Calu3 (cell line): ENCODE measurements at regions not wholly inside any gene's neighbourhood (a gene's known extent, or its start where the extent isn't known, plus 50 kb on each side); places are given as distances from the start of the nearest gene placed in this dataset.

Experiments
- BruUV-seq: library from RNA; stranded (reverse); fragments of 400-500 nt; replicated peaks from 2 replicates; lab custom pipeline; 2021; lab: Mats Ljungman, UMichigan
- CTCF ChIA-PET: fragments of 300-600 bp; sonication (Branson Sonifier 250); formaldehyde crosslinking; loops from one replicate; lab custom pipeline; 2022; ENCODE audit warnings: antibody characterized with exemption; lab: Charles Lee
- DNase-seq: peaks from one replicate; pipeline ENCODE4 v3.0.0; 2022
- H3K27ac Mint-ChIP-seq: one replicate; pipeline ENCODE4 v1.8.0; 2022; ENCODE audit warnings: mixed read lengths; ENCODE audit not compliant: unreplicated experiment
- H3K27me3 Mint-ChIP-seq: one replicate; pipeline ENCODE4 v1.8.0; 2022; ENCODE audit warnings: mixed read lengths; ENCODE audit not compliant: unreplicated experiment
- H3K36me3 Mint-ChIP-seq: one replicate; pipeline ENCODE4 v1.8.0; 2022; ENCODE audit warnings: mild to moderate bottlenecking, moderate library complexity, mixed read lengths; ENCODE audit not compliant: insufficient read depth, unreplicated experiment
- H3K4me1 Mint-ChIP-seq: one replicate; pipeline ENCODE4 v1.8.0; 2022; ENCODE audit warnings: mild to moderate bottlenecking, low read depth, mixed read lengths; ENCODE audit not compliant: unreplicated experiment
- H3K4me3 Mint-ChIP-seq: one replicate; pipeline ENCODE4 v1.8.0; 2022; ENCODE audit warnings: mild to moderate bottlenecking, low read depth, moderate library complexity, mixed read lengths; ENCODE audit not compliant: unreplicated experiment
- H3K9me3 Mint-ChIP-seq: one replicate; pipeline ENCODE4 v1.8.0; 2022; ENCODE audit warnings: low read depth, mixed read lengths; ENCODE audit not compliant: unreplicated experiment
- CTCF ChIP-seq: fragments of 200-600 bp; IDR thresholded peaks from one replicate; pipeline ENCODE4 v1.8.0; 2022; ENCODE audit warnings: antibody characterized with exemption; ENCODE audit not compliant: unreplicated experiment
- intact Hi-C: fragments of 100-400 bp; cut with micrococcal nuclease; formaldehyde crosslinking; loops from one replicate; pipeline ENCODE4 v1.10.0; 2022; ENCODE audit not compliant: unreplicated experiment

- H3K4me3 Mint-ChIP-seq, result no peak overlapping the region
- CTCF ChIA-PET, result interaction anchor here (0.6 to 1.2 kb wide), 2 partner anchors 54 to 189 kb away, joined by 3 to 6 read pairs; no protein-coding TSS in a partner anchor
Observed at GRCh38 chr1:198101716-198102453, 54.9 kb upstream of the NEK7 start.

DNA sequence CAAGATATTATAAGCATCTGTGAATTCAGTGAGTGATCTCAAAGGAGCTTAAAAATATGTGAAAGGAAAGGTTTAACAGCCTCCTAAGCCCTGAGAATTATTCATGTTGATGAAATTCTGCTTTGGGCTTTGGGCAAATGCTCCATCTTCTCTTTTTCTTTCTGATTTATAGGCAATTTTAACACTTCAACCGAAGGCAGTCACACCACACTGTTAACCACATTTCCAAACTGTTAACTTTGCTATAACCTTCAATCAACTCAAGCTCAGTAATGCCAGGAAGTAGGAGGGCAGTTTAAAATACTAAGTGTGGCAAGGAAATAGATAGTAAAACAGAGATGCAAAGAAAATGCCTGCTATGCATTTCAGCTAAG is 54.4 kb upstream of the NEK7 start:
- H3K27ac Mint-ChIP-seq, result no peak overlapping the region
- no peak overlapping the region for H3K4me3 Mint-ChIP-seq
- no peak for DNase-seq
- BruUV-seq, result no TSS peak
- intact Hi-C loops, result no loop called here
- H3K36me3 Mint-ChIP-seq, result no peaks in the 10 kb centered on the region
- CTCF ChIA-PET, result interaction anchor here (1.2 kb wide), 1 partner anchor 53 kb away, joined by 3 read pairs; no protein-coding TSS in a partner anchor
- no peaks in the 10 kb centered on the region for H3K27me3 Mint-ChIP-seq
- peaks cover 2% of the 10 kb centered on the region for H3K9me3 Mint-ChIP-seq
- peaks cover 32% of the 10 kb centered on the region for H3K4me1 Mint-ChIP-seq
- TF ChIP-seq CTCF, result no peak

More at GRCh38 chr1:198101716-198102453, 54.9 kb upstream of the NEK7 start:
- no peaks in the 10 kb centered on the region for H3K36me3 Mint-ChIP-seq
- peaks cover 2% of the 10 kb centered on the region for H3K9me3 Mint-ChIP-seq
- peaks cover 26% of the 10 kb centered on the region for H3K4me1 Mint-ChIP-seq
- intact Hi-C loops, result no loop called here
- no peak for TF ChIP-seq CTCF
- BruUV-seq, result no TSS peak
- H3K27me3 Mint-ChIP-seq, result no peaks in the 10 kb centered on the region
- no peak for DNase-seq
- H3K27ac Mint-ChIP-seq, result no peak overlapping the region

DNA sequence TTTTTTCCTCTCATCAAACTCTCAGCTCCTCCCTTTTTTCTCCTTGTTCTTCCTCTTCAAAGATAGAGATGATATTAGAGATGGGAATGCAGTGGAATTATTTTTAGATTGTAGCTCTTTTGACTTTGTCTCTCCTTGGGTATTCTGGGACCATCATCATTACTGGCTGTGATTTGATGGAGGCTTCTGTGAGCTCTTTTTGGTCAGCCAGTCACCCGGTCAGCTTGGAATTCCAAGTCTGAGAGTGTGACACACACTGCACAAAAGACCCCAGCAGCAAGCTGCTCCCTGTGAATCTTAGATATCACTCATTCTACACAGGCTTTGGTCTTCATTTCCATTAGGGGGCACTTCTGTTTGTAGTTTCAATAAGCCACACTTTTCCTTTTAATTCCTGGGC is 51.6 kb upstream of the NEK7 start:
- Mint-ChIP-seq H3K4me3 (no peak overlapping the region), H3K36me3 (no peaks in the 10 kb centered on the region), H3K27me3 (no peaks in the 10 kb centered on the region), H3K4me1 (peaks cover 41% of the 10 kb centered on the region), H3K9me3 (no peaks in the 10 kb centered on the region), H3K27ac (no peak overlapping the region)
- intact Hi-C loops, result no loop called here
- DNase-seq, result no peak
- BruUV-seq, result no TSS peak
- TF ChIP-seq CTCF, result no peak
- CTCF ChIA-PET, result no interaction called here

DNA sequence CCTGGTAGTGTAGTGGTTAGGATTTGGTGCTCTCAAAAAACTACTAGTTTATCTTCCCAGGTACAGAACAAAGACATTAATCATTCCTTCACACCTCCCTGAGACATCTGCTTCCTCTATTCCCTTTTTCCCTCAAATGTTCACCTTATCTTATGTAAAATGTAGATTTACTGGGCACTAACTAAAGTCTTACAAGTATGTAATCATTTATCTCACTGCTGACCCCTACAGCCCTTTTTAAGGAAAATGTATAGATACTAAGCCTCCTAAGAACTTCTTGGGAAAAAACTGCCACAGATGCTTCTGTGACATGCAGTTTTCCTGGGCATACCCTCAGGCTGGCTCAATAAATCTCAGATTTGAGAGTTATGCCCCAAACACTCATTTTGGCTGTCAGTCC is 50.8 kb upstream of the NEK7 start:
- Mint-ChIP-seq H3K4me3 (no peak overlapping the region), H3K4me1 (peaks cover 41% of the 10 kb centered on the region), H3K36me3 (no peaks in the 10 kb centered on the region), H3K27me3 (no peaks in the 10 kb centered on the region), H3K9me3 (no peaks in the 10 kb centered on the region), H3K27ac (no peak overlapping the region)
- TF ChIP-seq CTCF, result no peak
- CTCF ChIA-PET, result interaction anchor here (0.6 kb wide), 1 partner anchor 78 kb away, joined by 4 read pairs; no protein-coding TSS in a partner anchor
- BruUV-seq, result no TSS peak
- no peak for DNase-seq
- intact Hi-C loops, result no loop called here
